T47D (cell line): ENCODE measurements at regions not wholly inside any gene's neighbourhood (a gene's known extent, or its start where the extent isn't known, plus 50 kb on each side); places are given as distances from the start of the nearest gene placed in this dataset.
A peak's percentile ranks its signal among the peaks of the same experiment; 100 is the strongest.

ENCODE experiments used
- DNase-seq, 2 experiments: peaks; one replicate each; pipeline versions ENCODE4 v3.0.0 to v3.0.0-alpha.2; 2011 to 2012; ENCODE audit warnings: low read depth in 1 of 2, low spot score in 1 of 2
- JUND ChIP-seq: IDR thresholded peaks from 2 replicates; pipeline ENCODE4 v1.6.1; 2012; ENCODE audit warnings: low read depth
- in situ Hi-C: cut with HindIII; loops from 2 replicates; pipeline ENCODE4 v1.10.0; 2016; ENCODE audit warnings: low sequenced_read_pairs, low pct_unique_long_range_greater_than_20kb

DNA sequence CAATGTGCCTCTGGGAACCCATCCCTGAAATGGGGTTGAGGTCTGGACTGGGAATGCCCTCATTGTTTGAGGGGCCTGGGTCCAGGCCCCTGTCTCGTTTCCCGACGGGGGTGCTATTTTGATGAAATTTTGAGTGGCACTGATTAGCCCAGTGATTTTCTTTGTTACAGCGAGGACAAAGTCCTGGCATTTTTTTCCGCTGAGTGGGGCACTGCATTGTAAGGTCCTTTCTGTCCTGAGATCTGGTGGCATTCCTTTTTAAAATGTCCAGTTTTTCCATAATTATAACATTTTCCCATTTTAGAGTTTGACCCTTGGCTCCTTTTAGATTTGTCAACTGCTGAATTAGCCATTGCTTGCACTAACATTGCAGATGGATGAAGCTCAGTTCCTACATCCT, 69.7 kb upstream of the INCENP start:
- in situ Hi-C loops, result no loop called here
- TF ChIP-seq JUND, result no peak
- DNase-seq, result no peak

DNA sequence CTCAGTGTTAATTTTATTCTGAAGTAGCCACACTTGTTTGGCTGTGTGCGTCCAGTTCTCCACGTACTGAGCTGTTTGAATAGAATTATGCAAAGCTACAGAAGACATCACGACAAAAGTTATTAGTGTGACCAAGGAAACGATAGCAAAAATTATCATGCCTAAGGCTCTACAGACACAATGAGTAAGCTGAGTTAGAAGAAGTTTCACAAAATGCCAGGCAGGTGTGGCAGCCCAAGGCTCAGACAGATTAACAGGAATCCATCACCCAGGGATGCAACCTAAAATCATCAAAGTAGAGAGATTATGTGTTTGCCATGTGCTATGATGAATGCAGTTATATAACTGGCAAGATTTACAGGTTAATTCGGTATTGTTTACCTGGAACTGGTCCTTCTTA, 73.1 kb upstream of the INCENP start:
- DNase-seq, result no peak
- in situ Hi-C loops, result no loop called here
- TF ChIP-seq JUND, result no peak

DNA sequence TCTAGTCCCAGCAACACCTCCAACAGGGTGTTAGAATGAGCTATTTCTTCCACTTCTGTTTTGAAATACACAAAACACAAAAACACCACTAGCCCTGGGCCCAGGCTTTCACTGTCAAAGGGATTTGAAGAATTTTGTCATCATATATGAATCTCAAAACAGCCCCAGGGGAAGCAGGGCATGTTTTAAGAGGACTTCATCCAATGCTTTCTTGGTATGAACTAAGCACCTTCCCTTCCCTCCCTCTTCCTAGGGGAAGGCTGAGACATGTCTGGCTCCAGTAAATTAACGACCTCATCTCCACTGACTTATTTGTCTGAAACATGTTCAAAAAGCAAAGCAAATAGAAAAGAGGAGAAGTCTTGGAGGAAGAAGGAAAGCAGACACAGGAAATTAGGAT, 75.7 kb upstream of the INCENP start:
- DNase-seq, result peak in 1 of 2 experiments; percentile 45
- in situ Hi-C loops, result no loop called here
- no peak for TF ChIP-seq JUND

DNA sequence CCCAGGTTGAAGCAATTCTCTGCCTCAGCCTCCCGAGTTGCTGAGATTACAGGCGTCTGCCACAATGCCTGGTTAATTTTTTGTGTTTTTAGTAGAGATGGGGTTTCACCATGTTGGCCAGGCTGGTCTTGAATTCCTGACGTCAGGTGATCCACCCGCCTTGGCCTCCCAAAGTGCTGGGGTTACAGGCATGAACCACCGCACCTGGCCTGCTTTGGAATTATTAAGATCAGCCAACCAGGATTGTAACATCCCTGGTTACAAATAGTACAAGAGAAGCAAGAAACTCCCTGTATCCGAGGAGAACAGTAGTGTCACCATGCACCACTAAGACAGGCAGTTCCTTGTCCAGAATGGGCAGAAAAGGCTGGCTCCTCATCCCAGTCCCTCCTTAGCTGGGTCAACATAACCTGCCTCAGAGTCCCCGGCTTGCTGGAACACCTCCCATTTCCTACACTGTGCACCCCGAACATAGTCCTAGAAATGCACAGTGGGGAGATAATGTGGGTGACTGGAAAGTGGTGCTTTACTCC, 77.2 kb upstream of the INCENP start:
- TF ChIP-seq JUND, result no peak
- in situ Hi-C loops, result no loop called here

DNA sequence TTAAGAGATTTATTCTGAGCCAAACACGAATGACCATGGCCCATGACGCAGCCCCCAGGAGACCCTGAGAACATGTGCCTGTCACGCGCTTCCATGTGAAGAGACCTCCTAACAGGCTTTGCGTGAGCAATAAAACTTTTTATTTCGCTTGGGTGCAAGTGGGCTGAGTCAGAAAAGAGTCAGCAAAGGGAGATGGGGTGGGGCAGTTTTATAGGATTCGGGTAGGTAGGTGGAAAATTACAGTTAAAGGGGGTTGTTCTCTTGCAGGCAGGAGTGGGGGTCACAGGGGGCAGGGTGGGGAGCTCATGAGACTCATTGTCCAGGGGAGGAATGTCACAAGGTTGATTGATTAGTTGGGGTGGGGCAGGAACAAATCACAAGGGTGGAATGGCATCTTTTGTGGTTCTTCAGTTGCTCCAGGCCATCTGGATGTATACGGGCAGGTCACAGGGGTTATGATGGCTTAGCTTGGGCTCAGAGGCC, 77.2 kb upstream of the FTH1 start:
- in situ Hi-C loops, result no loop called here
- no peak for DNase-seq
- TF ChIP-seq JUND, result no peak

More for the DNA sequence above, 77.2 kb upstream of the INCENP start:
- no peak for DNase-seq

DNA sequence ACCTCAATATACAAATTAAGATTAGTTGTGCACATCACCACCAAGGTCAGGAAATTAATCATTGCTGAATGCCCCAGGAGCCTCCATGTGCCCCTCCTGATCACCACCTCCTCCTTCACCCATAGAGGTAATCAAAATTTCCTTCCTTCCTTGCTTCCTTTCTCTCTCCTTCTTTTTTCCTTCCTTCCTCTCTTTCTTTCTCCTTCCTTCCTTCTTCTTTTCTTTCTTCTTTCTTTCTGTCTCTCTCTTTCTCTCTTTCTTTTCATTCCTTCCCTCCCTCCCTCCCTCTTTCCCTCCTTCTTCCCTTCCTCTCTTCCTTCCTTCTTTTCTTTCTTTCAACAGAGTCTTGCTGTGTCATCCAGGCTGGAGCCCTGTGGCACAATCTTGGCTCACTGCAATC, 67.9 kb upstream of the FTH1 start:
- DNase-seq, result no peak
- no peak for TF ChIP-seq JUND
- in situ Hi-C loops, result no loop called here

DNA sequence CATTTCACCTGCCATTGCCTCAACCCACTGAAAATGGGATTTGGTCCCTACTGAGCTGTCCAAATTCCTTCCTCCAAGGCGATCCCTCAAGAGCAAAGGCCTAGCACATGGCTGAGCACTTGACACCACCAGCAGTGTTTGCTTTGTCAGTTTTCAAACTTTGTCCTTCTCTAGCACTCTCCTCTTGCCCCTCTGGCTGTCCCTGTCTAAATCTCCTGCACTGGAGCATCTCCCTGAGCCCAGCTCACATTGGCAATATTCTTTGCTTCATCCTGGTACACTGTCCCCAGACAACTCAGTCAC, 66.6 kb upstream of the FTH1 start:
- no peak for TF ChIP-seq JUND
- in situ Hi-C loops, result no loop called here
- no peak for DNase-seq

DNA sequence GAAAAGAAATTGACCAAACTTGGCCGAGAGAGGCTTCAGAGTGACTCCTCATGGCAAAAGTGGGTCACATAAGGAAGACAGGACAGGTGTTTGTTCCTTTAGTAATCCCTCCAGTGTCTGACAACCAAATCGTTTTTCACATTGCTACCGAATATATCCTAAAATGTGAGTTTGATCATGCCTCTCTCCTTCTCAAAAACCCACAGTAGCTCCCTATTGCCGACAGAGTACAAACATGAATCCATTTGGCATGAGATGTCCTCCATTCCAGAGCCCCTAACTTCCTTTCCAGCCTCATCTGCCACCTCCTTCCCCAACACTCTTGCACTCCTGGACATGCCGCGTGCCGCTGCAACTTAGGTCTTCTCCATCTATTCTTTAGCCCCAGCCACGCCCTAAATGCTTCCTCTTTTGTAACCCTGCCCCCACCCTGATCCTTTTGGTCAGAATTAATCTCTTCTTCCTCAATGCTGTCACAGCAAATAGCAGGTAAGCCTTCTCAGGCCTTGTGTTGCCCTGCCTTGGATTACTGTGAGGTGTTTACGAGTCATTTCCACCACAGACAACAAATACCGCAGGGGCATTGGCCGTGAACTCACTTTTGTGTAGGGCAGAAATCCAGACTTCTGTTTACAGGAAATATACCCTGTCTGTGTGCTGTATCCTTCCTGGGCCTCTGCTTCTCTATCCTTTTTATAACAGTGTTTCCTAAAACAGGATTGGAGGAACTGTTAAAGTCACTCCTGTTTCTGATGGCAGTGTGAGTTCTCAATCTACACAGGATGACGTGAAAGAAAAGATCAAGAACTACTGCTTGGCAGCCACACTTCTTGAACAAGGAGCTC, 66.0 kb upstream of the FTH1 start:
- DNase-seq, result no peak
- in situ Hi-C loops, result no loop called here
- TF ChIP-seq JUND, result no peak

DNA sequence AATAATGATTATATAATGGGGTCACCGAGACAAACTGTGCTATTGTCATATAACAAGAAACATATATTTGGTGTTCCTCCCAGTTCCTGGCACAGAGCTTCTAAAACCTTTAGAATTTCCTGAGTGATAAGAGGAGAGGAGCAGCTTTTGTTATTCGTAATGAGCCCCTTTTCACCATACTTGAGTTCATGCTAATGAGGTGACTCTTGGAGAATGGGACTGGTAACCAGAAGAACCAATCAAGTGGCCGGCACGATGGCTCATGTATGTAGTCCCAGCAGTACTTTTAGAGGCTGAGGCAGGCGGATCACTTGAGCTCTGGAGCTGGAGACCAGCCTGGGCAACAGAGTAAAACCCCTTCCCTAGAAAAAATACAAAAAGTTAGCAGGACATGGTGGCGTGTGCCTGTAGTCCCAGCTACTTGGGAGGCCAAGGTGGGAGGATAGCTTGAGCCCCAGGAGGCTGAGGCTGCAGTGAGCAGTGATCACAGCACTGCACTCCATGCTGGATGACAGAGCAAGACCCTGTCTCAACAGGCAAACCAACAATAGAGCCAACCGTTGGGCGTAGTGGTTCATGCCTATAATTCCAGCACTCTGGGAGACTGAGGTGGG, 62.7 kb upstream of the FTH1 start:
- in situ Hi-C loops, result no loop called here
- no peak for TF ChIP-seq JUND
- no peak for DNase-seq

DNA sequence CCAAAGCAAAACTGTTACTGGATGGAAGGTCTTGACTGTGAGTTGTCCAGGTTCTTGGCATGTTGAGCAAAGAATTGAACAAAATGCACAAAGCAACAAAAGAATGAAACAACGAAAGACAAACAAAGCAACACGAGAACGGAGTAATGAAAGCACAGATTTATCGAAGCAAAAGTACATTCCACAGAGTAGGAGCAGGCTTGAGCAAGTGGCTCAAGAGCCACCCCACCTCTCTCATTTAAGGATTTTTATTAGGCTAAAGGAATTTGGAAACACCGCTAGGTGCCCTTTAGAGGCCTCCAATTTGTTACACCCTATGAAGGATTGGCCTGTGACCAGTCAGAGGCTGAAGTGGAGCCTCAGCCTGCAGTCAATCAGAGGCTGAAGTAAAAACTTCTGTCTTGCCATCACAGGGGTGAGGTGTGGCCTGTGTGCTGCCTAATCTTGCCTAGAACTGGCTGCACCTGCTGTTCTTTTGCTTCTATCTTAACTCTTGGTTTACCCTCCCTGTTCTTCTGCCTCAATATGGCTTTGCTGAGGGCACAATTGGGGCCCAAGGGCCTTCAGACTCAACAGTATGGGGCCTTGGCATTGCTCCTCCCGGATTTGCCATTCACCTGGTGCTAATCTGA, 59.4 kb upstream of the FTH1 start:
- in situ Hi-C loops, result no loop called here
- DNase-seq, result no peak
- TF ChIP-seq JUND, result no peak

DNA sequence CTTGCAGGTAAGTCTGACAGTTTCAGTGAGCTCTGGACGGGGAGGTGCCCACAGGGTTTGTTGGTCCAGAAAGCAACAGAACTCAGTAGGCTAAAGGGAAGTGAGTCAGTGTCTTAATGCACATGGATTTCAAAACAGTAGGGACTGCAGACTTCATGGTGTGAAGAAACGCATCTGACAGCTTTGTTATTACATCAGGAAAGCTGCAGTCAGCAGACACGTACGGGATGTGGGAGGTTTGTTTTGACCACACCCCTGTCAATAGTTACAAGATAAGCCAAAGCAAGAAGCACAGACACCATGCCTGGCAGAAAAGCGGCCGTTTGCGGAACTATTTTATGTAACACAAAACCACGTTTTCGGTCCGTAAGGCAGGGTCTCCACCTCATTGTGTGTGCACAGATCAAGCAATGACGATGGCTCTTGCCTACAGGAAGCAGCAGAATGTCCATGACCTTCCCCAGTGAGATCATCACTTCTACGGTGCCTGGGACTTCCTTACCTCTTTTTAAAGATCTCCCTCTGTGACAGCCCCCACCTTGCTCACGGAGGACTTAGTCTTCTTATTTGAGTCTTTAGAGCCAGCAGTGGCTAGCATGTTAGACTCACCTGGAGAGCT, 58.2 kb upstream of the FTH1 start:
- in situ Hi-C loops, result no loop called here
- no peak for DNase-seq
- no peak for TF ChIP-seq JUND

DNA sequence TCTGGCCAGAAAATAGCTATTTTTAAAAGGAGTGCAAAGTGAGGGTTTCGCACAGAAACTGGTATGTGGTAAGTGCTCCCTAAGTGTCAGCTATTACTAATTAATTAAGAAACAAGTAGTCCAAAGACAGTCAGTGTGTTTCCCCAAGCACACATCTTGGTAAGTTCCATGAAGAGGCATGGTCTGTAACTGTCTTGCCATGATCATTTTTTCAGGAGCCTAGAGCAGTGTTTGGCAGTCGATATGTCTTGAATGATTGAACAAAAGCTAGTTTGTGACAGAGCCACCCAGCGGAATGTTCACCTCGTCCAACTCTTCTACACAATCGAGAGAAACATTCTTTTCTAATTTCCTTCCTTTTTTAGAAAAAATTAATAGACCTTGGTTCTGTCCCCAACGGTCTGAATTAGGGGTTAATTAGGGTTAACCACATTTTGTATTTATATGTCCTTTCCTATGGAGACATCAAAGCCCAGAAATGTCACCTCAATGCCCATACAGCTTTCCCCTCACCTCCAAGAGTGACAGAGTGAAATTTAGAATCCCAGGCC, 57.6 kb upstream of the FTH1 start:
- no peak for DNase-seq
- TF ChIP-seq JUND, result no peak
- in situ Hi-C loops, result no loop called here
